GM21786 (cell line): ENCODE measurements at regions not wholly inside any gene's neighbourhood (a gene's known extent, or its start where the extent isn't known, plus 50 kb on each side); places are given as distances from the start of the nearest gene placed in this dataset.

Experiments used
- ATAC-seq: cut with Tn5 transposase; IDR thresholded peaks from one replicate; pipeline ENCODE4 v1.9.1; 2021; ENCODE audit not compliant: unreplicated experiment

GRCh38 chr3:24033818-24034217, 88.7 kb downstream of the NR1D2 start:
- ATAC-seq, result no peak

GRCh38 chr3:24034464-24034863, 89.4 kb downstream of the NR1D2 start:
- ATAC-seq, result no peak

- ATAC-seq, result no peak
Measured at GRCh38 chr3:24037971-24038370, 92.9 kb downstream of the NR1D2 start.

GRCh38 chr3:24040311-24040710, 95.2 kb downstream of the NR1D2 start:
- no peak for ATAC-seq

- ATAC-seq, result no peak
Measured at GRCh38 chr3:24042174-24043059, 97.3 kb downstream of the NR1D2 start.

GRCh38 chr3:24043168-24043567, 98.1 kb downstream of the NR1D2 start:
- ATAC-seq, result no peak

GRCh38 chr3:24043985-24044384, 98.9 kb downstream of the NR1D2 start:
- ATAC-seq, result no peak

- ATAC-seq, result no peak
Measured at GRCh38 chr3:24046214-24046613, 101.1 kb downstream of the NR1D2 start.

- ATAC-seq, result peak; percentile 36
Measured at GRCh38 chr3:24047513-24047912, 102.4 kb downstream of the NR1D2 start.

- no peak for ATAC-seq
Measured at GRCh38 chr3:24048843-24049242, 103.8 kb downstream of the NR1D2 start.

- ATAC-seq, result no peak
Measured at GRCh38 chr3:24052446-24052845, 107.4 kb downstream of the NR1D2 start.

GRCh38 chr3:24058940-24059705, 114.0 kb downstream of the NR1D2 start:
- no peak for ATAC-seq

GRCh38 chr3:24060055-24060454, 115.0 kb downstream of the NR1D2 start:
- ATAC-seq, result no peak

- ATAC-seq, result no peak
Measured at GRCh38 chr3:24062916-24063315, 117.8 kb downstream of the NR1D2 start.
